NCI-H2196 (cell line): ENCODE measurements at regions not wholly inside any gene's neighbourhood (a gene's known extent, or its start where the extent isn't known, plus 50 kb on each side); places are given as distances from the start of the nearest gene placed in this dataset.

Experiments
- DNase-seq: peaks from one replicate; lab custom pipeline; 2025; ENCODE audit not compliant: unreplicated experiment; lab: John Stamatoyannopoulos, UW

DNA sequence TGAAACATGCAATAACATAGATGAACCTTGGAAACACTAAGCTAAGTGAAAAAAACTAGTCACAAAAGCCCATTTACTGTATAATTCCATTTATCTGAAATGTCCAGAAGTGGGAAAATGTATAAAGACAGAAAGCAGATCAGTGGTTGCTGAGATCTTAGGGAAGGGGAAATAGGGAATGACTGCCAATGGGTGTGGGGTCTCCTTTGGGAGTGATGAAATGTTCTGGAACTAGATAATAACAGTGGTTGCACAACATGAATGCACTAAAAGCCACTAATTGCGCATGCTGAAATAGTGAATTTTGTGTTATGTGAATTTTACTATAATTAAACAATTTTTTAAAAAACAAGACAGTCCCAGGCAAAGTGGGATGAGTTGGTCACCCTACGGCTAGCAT lies 472.8 kb downstream of the CCDC171 start:
- DNase-seq = no peak

DNA sequence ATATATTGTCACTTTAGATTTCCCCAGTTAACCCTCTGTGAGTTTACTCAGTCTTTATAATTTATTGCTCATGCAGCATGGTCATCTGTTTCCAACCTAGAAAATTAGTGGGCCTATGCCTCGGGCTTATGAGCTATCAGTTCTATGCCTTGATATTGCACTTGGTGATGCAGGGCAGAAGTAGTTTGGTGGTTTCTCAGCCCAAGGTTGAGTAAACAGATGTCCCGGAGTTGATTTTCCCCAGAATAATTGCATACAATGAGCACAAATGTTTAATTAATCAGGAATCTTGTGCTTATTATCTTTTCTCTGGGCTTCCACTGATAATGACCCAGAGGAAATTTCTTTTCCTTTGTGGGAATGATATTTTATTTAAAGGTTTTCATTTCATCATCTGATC lies 474.0 kb downstream of the CCDC171 start:
- no peak for DNase-seq

DNA sequence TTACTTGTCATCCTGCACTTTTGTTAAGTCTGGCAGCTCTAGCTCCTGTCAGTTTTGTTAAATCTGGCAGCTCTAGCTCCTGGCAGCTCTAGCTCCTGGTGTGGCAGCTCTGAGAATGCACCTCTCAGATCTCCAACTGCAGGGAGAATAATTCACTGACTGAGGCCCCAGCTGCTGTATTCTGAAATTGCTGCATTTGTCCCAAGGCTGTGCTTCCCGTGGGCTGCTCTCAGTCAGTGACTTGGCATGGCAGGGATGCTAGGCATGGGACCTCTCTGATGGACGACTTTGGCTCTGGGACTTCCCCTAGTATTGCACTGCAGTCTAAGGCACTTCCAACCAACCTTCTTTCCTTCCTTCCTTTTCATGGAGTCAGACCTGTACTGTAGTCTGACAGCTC lies 475.7 kb downstream of the CCDC171 start:
- no peak for DNase-seq

DNA sequence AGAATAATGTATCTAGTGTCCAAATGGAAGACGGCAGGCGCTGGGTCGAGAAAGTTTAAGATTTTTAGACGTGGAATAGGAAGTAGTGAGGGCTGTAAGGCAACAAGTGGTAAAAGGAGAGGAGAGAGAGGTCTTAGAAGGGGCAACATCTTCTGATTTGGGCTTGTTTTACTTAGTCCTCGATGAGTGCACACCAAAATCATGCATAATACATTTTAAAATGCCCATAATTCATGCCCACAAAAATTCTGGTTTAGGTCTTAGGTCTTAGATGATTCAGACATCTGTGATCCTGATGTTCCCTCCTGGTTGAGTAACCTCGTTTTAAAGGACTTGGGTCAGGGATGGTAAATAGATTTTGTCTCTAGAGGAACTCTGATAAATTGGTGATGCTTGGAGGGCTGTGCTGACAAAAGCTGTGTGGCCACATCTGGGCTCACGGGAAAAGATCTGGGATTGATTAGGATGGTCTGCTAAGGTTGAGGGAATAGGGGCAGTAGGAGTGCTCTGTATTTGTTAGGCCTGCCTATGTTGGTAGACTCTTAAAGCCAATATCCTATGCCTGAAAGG lies 476.3 kb downstream of the CCDC171 start:
- DNase-seq = no peak

DNA sequence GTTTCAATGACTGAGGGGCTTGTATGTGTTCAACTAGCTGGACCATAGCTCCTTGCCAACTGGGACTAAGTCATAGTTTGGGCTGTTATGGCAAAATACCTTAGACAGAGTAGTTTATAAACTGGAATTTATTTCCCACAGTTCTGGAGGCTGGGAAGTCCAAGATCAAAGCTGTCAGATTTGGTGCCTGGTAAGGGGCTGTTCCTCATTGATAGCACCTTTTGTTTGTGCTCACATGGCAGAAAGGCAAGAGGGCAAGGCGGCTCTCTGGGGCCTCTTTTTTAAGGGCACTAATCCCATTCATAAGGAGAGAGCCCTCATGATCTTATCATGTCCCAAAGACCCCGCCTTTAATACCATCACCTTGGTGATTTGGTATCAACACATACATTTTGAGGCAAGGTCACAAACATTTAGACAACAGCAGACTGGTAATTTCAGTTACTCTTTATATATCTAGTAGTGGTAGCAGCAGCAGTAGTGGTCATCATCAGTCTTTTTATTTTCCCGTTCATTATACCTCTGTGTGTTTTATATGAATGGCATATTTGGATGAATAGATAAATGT lies 477.0 kb downstream of the CCDC171 start:
- no peak for DNase-seq

DNA sequence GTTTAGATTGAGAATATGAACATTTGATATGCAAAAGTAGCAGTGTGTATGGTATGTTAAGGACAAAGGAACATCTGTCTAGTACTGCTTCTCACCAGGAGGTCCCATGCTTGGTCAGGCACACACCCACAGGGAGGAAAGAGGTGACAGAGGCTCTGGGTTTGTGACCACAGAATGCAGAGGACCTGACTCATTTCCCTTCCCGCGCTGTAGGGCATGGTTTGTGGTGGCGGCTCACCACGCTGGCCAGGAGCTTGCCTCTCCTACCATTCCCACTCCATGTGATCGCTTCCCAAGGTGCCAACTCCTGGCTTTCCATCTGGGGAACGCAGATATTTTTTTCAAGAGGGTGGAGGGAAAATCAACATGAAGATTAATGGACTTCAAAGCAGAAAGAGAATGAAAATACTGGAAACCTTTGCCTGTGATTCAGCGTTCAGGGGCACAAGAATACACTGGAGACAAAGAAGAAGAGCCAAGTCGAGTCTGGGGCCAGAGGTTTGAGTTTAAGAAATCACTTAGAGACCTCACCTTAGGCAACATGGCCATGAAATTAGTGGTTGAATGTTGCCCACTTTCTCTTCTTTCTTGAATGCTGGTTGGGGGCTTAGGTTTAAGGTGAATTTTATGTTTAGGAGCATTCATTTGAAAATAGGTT lies 477.8 kb downstream of the CCDC171 start:
- DNase-seq = no peak

DNA sequence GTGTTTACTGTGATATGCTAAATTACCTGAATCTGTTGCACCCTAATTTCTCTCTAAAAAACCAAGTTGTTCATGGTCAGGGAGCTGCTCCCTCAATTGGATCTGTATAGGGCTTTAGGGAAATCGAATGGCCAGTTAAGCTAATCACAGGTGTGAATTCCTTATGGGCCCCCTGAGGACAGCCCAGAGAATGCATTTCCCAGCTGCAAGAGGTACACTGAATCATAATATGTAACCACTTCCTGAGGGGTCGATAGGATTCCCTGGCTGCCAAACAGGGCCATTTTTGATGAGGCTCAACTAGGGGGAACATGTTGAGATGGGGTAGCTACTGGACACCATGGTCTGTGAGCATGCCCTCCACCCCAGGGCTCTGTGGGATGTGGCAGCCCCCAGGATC lies 478.6 kb downstream of the CCDC171 start:
- no peak for DNase-seq

DNA sequence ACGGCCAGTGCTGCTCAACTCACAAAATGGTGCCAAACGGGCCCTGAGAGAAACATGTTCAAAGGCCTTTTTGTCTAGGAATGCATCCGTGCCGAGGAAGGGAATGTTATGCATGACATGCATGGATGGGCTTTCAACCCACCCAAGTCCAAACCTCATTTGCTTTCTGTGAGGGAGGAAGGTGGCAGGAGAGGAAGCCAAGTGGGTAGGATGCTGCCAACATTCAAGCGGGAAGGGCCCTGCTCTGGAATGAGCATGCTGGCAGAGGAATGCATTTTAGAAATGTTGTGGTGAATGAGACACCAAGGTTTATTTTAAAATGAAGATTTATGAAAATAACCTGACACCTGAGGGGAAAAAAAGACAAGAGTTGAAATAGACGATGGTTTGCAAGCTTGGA lies 479.1 kb downstream of the CCDC171 start:
- no peak for DNase-seq

DNA sequence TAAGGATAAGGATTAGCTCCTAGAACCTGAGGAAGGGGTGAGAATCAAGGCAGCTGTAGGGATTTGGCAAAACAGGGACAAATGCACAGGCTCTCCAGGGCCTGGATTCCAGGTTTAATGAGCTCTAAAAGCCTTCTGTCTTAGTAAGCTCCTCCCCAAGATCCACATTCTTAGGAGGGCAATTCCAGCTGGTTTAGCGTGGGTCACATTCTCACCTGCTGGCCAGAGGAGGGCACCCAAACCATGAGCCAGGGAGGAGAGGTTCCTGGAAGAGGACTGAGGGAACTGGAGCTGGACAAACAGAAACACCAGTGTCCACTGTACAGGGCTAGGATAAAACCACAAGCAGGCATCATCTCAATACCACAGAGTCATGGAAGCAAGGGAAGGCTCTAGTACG lies 480.0 kb downstream of the CCDC171 start:
- DNase-seq = peak; percentile 20

DNA sequence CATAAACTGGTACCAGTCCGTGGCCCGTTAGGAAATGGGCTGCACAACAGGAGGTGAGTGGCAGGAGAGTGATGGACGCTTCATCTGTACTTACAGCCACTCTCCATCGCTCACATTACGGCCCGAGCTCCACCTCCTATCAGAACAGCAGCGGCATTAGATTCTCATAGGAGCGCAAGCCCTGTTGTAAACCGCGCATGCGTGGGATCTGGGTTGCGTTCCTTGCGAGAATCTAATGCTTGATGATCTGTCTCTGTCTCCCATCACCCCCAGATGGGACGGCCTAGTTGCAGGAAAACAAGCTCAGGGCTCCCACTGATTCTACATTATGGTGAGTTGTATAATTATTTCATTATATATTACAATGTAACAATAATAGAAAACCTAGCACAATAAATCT lies 480.4 kb downstream of the CCDC171 start:
- DNase-seq = no peak

DNA sequence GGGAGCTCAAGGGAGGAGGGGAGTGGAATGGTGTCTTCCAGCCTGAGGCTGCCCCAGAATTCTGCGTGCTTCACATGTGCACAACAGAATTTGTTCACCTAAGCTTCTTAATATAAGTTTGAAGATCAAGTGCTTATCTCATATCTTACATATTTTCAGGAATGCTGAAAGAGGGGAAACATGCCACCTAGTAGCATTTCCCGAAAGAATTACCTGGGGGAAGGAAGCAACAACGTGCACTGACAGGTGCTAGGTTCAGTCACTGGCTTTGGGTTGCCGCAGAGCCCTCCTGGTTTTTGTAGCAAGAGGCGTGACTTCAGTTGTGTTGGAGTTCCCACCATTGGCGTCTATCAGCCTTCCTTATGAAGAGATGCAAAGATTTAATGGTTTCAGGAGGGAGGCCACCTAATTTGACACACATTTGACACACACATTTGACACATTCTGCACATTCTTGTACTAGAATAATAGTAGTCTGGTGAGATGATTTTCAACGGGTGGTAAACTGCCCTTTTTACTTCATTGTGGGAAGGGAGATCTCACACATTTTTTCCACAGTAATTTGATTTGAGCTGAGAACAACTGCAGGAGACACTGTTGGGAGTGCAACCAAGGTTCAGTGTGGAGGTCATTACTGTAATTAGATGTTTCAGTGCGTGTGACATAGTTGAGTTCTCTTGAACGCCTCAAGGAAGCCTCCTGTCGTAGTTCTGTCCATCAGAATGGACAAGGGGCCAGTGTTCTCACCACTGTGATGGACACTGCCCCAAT lies 481.3 kb downstream of the CCDC171 start:
- DNase-seq = no peak

DNA sequence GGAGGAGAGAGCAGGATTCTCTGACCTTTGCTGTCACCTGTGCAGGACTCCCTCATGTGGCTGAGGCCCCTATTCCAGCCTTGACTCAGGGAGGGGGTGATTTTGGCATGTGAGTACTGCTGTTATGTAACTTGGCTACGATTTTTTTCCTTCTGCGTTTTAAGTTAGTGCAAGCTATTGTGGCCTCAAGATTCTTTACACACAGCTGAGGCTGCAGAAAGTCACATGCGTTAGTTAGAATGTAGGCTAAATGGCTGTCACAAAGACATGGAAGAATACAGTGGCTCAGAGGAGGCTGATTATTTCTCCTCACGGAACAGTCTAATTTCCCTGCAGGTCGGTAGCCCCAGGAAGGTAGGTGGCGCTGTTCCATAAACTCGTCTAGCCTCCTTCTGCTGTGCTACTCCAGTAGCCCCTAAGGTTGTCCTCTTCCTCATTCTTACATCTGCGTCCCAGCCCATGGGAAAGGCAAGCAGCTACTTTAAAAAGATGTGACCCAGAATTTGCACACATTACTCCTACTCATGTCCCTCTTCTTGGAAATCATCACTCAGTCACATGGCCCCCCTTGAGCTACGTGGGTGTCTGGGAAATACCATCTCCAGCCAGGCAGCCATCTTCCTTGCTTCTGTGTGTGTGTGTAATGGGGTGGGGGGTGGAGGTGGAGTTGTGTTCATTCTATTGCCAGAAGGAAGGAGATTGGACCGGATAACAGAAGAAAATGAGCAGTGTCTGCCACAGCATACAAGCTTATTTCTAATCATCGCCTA lies 486.6 kb downstream of the CCDC171 start:
- DNase-seq = peak; percentile 26

DNA sequence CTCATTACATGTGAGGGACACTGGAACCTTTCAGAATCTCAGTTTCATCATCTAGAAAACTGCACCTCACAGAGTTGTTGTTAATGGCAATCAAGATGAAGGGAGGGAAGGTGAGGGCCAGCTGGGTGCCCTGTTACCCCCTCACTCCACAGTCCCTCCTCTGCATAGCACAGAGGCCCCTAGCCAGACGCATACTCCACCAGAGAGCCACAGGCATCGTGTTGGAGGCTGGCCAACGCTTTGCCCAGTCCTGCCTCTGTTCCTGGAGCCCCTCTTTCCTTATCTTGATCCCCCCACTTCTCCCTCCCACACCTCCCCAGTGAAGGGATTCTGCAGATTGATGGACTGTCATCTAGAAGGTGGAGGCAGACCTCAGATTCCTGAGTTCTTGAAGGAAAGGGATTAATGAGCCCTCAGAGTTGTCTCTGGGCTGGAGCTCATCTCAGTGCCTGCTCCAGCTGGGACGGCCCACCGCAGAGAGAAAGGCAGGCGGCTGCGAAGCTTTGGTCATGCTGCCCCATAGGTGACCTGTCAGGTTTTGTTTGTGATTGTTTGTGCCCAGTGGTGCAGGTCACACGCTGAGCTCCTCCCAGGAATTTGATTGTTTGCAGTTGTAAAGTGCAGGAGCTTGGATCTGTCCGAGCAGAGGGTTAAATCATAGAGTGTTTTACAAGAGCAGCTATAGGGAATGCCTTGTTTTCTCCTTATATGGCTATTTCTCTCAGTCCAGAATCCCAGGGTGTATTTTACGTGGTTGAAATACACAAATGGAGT lies 487.3 kb downstream of the CCDC171 start:
- no peak for DNase-seq

DNA sequence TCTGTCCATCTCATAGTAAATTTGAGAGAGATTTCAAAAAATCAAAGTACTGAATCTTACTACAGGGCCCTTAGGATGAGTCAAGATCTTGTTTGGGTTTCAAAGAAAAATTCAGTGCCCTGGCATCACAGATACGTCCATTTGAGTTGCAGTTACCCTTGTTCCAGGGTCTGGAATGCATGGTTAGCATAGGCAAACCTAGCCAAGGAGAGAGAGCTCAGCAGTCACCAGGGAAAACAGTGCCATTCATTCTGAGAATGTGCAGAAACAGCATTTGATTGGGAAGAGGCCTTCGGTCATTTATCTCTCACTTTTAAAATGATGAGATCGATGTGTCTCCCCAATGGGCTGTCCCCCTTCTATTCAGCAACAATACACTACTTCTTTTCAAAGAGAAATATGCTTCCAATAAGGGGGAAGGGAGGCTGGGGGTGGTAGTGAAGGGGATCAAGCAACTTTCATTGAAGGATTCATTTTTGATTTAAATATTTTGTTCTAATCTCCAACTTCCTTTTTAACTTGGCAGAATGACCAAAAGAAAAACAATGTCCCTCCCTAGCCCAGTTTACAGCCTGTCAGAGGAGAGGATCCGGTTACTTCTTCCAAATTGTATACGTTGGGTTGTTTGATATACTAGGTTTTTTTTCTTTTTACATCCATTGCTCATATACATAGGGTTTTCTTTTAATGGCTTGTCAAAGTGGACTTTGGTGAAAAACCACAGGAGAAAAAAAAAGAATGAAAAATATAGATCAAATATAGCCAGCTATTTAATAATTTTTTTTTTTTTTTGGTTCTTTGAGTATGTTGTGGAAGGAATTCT lies 491.1 kb downstream of the CCDC171 start:
- no peak for DNase-seq

DNA sequence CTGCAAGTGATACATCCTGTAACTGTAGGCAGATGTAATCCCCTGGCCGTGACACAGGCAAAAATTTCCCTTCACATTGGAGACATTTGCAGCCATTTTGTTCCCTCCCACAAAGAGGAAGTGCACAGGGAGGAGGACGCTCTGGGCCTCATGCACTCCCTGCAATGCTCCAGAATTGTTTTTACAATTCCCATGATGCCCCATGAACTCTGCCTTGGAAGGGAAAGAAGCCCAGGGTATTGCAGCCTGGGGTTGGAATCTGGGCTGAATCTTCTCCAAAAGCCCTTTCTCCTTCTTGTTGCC lies 491.7 kb downstream of the CCDC171 start:
- no peak for DNase-seq

DNA sequence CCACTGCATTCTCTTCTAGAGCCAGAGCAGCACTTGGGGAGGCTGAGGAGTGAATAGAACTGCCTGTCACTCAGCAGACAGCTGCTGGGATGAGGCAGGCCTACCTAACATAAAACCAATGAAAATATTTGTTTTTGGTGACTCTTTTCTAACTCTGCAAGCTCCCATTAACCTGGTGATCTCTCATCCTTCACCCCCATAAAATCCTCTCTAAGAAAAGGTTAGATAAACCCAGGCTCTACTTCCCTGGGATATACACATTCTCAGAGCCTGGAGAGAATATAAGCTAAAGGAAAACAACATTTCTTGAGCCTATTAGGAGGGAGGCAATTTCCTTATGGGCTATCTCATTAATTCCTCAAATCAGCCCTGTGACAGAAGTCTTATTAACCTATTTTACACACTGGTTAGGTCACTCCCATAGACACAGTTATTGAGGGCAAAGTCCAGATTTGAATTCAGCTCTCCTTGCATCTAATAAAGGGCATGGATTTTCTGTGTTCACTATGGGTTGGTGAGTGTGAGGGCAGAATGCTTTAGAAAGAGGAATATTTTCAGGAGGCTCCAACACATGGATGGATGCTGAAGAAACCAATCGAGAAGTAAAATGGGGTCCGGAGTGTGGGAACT lies 492.9 kb downstream of the CCDC171 start:
- no peak for DNase-seq

DNA sequence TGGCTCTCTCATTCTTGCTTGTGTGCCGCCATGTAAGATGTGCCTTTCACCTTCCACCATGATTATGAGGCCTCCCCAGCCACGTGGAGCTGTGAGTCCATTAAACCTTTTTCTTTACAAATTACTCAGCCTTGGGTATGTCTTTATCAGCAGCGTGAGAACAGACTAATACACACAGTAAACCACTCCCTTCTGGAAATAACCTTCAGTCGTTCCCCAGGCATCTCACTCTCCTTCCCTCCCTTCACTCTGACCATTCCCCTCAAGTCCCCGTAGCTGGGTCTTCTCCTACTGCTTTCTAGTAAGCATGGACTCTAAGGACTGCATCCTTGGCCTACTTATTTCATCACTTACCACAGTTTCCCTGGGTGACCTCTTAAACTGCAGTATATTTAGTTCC lies 493.9 kb downstream of the CCDC171 start:
- no peak for DNase-seq

DNA sequence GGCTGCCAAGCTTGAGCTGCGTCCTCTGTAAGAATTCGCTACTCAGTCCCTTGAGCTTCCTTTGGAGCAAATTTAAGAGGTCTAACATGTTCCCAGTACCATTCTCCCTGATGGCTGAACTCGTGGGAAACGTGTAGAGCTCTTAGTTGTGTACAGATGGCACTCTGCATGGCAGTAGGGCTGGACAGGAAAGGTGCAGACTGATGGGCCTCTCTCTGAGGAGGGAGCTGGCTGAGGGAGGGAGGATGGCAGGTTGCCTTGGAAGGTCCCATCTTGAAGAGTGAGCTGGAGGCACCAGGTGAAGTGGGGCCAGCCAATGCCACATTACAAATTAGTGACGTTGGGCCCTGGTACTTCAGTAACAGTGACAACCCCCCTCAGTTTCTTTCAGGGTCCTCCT lies 495.3 kb downstream of the CCDC171 start:
- no peak for DNase-seq

DNA sequence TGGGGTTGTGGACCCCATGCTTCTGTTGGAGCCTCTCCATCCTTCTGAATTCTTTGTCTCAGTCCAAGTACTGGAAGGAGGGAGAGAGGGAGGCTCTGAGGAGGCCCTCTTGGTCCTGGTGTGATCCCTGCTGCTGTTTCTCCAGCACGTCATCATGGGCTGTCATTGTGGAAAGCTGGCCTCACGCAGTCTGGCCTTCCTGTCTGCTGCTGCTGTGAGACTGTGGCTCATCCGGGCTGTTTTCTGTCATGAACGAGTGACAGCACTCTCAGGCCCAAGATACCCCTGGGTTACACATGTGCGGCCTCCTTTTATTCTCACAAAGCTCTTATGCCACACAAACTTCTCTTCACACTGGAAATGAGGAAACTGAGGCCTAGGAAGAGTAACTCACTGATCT lies 499.3 kb downstream of the CCDC171 start:
- no peak for DNase-seq
